ENCODE measurements at regions not wholly inside any gene's neighbourhood (a gene's known extent, or its start where the extent isn't known, plus 50 kb on each side); places are given as distances from the start of the nearest gene placed in this dataset.

- POLR2A ChIA-PET: no interaction called here
- Mint-ChIP-seq H3K4me3 (no peak overlapping the region), H3K9me3 (ENCODE audit: insufficient read depth) (peaks cover 6% of the 10 kb centered on the region), H3K27ac (no peak overlapping the region), H3K27me3 (peaks cover 33% of the 10 kb centered on the region), H3K4me1 (peaks cover 17% of the 10 kb centered on the region)
- peaks cover 9 to 13% of the 10 kb centered on the region in 2 donors for H3K4me1 ChIP-seq (ENCODE audit: control insufficient read depth in 2 of 2, insufficient read depth in 2 of 2, low read length in 2 of 2)
- H2AFZ ChIP-seq (ENCODE audit: insufficient read depth, low read depth, low read length, poor library complexity, severe bottlenecking): no peak overlapping the region
- ATAC-seq (ENCODE audit: low read depth) (no peak), DNase-seq (no peak)
- H3K36me3 ChIP-seq (replicated peaks in 1 of 2; ENCODE audit: control extremely low read depth in 1 of 2, control insufficient read depth in 1 of 2, extremely low read depth in 1 of 2, insufficient read depth in 2 of 2, low read length in 1 of 2): no peaks in the 10 kb centered on the region
- WGBS (ENCODE audit: insufficient coverage): 100% methylated on average over 1 of the region's 1 CpG
- H3K9me3 ChIP-seq (ENCODE audit: control extremely low read depth in 1 of 3, control insufficient read depth in 2 of 3, insufficient read depth in 1 of 3, low read length in 2 of 3): peaks cover 5 to 33% (median 25%) of the 10 kb centered on the region in 3 donors
- no peak overlapping the region for H3K4me2 ChIP-seq (replicated peaks; ENCODE audit: low read depth, low read length, poor library complexity, severe bottlenecking)
- TF ChIP-seq, protein P1, sequence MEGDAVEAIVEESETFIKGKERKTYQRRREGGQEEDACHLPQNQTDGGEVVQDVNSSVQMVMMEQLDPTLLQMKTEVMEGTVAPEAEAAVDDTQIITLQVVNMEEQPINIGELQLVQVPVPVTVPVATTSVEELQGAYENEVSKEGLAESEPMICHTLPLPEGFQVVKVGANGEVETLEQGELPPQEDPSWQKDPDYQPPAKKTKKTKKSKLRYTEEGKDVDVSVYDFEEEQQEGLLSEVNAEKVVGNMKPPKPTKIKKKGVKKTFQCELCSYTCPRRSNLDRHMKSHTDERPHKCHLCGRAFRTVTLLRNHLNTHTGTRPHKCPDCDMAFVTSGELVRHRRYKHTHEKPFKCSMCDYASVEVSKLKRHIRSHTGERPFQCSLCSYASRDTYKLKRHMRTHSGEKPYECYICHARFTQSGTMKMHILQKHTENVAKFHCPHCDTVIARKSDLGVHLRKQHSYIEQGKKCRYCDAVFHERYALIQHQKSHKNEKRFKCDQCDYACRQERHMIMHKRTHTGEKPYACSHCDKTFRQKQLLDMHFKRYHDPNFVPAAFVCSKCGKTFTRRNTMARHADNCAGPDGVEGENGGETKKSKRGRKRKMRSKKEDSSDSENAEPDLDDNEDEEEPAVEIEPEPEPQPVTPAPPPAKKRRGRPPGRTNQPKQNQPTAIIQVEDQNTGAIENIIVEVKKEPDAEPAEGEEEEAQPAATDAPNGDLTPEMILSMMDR (IDR thresholded peaks at IDR 0.05): no peak
- no peak for TF ChIP-seq EZH2 (IDR thresholded peaks at IDR 0.05; ENCODE audit: borderline replicate concordance, insufficient read depth, low read depth, low read length, poor library complexity, severe bottlenecking)
- H3K9ac ChIP-seq (ENCODE audit: low read length): no peak overlapping the region
- no peaks in the 10 kb centered on the region for H3K79me2 ChIP-seq (ENCODE audit: control insufficient read depth, insufficient read depth, low read length)
- peaks cover 0 to 25% (median 11%) of the 10 kb centered on the region in 4 experiments for H3K27me3 ChIP-seq (replicated peaks in 1 of 4; ENCODE audit: control extremely low read depth in 1 of 4, control insufficient read depth in 3 of 4, insufficient read depth in 4 of 4, low read length in 3 of 4)
- H4K20me1 ChIP-seq (ENCODE audit: control insufficient read depth, insufficient read depth, low read length, poor library complexity, severe bottlenecking): no peaks in the 10 kb centered on the region
- intact Hi-C loops (cut with micrococcal nuclease): no loop called here
- H3K27ac ChIP-seq (ENCODE audit: low read length in 2 of 2): no peak overlapping the region
- H3K4me3 ChIP-seq (ENCODE audit: control extremely low read depth in 1 of 5, extremely low read depth in 1 of 5, insufficient read depth in 1 of 5, low read depth in 2 of 5, low read length in 4 of 5): no peak overlapping the region
- CTCF ChIA-PET: interaction anchor here (0.8 kb wide), 1 partner anchor 375 kb away, joined by 3 read pairs; no protein-coding TSS in a partner anchor
Observed at GRCh38 chr20:51219544-51219943, 196.6 kb upstream of the KCNG1 start.

GRCh38 chr20:51218603-51219002 is 195.7 kb upstream of the KCNG1 start:
- POLR2A ChIA-PET: no interaction called here
- intact Hi-C loops (cut with micrococcal nuclease): no loop called here
- no CpG with 5 or more reads among the region's 1 CpG for WGBS (ENCODE audit: insufficient coverage)
- H3K36me3 ChIP-seq (replicated peaks in 1 of 2; ENCODE audit: control extremely low read depth in 1 of 2, control insufficient read depth in 1 of 2, extremely low read depth in 1 of 2, insufficient read depth in 2 of 2, low read length in 1 of 2): no peaks in the 10 kb centered on the region
- no peak overlapping the region for H3K9ac ChIP-seq (ENCODE audit: low read length)
- TF ChIP-seq EZH2 (IDR thresholded peaks at IDR 0.05; ENCODE audit: borderline replicate concordance, insufficient read depth, low read depth, low read length, poor library complexity, severe bottlenecking): no peak
- TF ChIP-seq, protein P1 (IDR thresholded peaks at IDR 0.05): no peak
- no peaks in the 10 kb centered on the region for H4K20me1 ChIP-seq (ENCODE audit: control insufficient read depth, insufficient read depth, low read length, poor library complexity, severe bottlenecking)
- H3K79me2 ChIP-seq (ENCODE audit: control insufficient read depth, insufficient read depth, low read length): no peaks in the 10 kb centered on the region
- DNase-seq: no peak
- H3K4me1 ChIP-seq (ENCODE audit: control insufficient read depth in 2 of 2, insufficient read depth in 2 of 2, low read length in 2 of 2): peaks cover 9 to 13% of the 10 kb centered on the region in 2 donors
- no peak overlapping the region for H3K4me3 Mint-ChIP-seq
- peaks cover 6% of the 10 kb centered on the region for H3K9me3 Mint-ChIP-seq (ENCODE audit: insufficient read depth)
- H3K27ac ChIP-seq (ENCODE audit: low read length in 2 of 2): no peak overlapping the region
- peaks cover 5 to 29% (median 25%) of the 10 kb centered on the region in 3 donors for H3K9me3 ChIP-seq (ENCODE audit: control extremely low read depth in 1 of 3, control insufficient read depth in 2 of 3, insufficient read depth in 1 of 3, low read length in 2 of 3)
- no peak overlapping the region for H3K27ac Mint-ChIP-seq
- CTCF ChIA-PET: interaction anchor here (0.8 kb wide), 1 partner anchor 376 kb away, joined by 3 read pairs; no protein-coding TSS in a partner anchor
- H3K4me1 Mint-ChIP-seq: peaks cover 17% of the 10 kb centered on the region
- H2AFZ ChIP-seq (ENCODE audit: insufficient read depth, low read depth, low read length, poor library complexity, severe bottlenecking): no peak overlapping the region
- no peak overlapping the region for H3K4me3 ChIP-seq (ENCODE audit: control extremely low read depth in 1 of 5, extremely low read depth in 1 of 5, insufficient read depth in 1 of 5, low read depth in 2 of 5, low read length in 4 of 5)
- H3K27me3 Mint-ChIP-seq: peaks cover 36% of the 10 kb centered on the region
- peaks cover 0 to 19% (median 12%) of the 10 kb centered on the region in 4 experiments for H3K27me3 ChIP-seq (replicated peaks in 1 of 4; ENCODE audit: control extremely low read depth in 1 of 4, control insufficient read depth in 3 of 4, insufficient read depth in 4 of 4, low read length in 3 of 4)
- H3K4me2 ChIP-seq (replicated peaks; ENCODE audit: low read depth, low read length, poor library complexity, severe bottlenecking): no peak overlapping the region
- ATAC-seq (ENCODE audit: low read depth): no peak
